GM21825 (cell line): ENCODE measurements at regions not wholly inside any gene's neighbourhood (a gene's known extent, or its start where the extent isn't known, plus 50 kb on each side); places are given as distances from the start of the nearest gene placed in this dataset.
"Not testable (repeated sequence)": the region's sequence is repeated elsewhere in the genome, so short reads cannot be mapped to it uniquely, and the experiment has no call there.

Experiments used
- ATAC-seq: cut with Tn5 transposase; IDR thresholded peaks from one replicate; pipeline ENCODE4 v1.9.1; 2021; ENCODE audit warnings: mild to moderate bottlenecking, moderate library complexity; ENCODE audit not compliant: unreplicated experiment

DNA sequence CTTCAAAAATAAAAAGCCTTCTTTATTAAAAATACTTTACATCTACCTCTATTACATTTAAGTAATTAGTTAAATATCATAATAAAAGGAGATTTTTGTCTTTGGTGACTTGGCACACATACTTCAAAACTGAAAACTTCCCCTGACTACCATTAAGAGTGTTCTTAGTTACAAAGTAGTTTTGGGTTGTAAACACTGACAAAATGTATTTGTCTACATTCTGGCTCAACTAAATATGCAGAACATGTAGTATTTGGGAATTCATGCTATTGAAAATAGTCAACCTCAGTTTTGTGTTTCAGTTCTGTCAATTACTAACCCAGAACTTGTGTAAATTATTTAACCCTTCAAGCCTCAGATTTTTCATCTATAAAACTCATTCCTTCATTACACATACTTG is 311.5 kb downstream of the RAD51AP2 start:
- no peak for ATAC-seq

DNA sequence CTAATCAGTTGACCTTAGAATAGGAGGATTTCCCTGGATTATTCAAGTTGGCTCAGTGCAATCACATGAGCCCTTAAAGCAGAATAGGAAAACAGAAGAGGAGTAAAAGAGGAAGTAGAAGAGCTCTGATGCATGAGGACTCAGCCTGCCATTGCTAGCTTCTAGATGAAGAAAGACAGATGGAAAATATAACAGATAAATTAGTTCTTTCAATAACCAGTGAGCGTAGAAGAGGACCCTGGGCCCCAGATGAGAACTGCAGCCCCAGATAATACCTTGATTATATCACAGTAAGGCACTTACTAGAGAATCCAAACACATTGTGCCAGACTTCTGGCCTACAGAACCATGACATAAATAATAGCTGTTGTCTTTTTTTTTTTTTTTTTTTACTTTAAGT is 314.0 kb downstream of the RAD51AP2 start:
- ATAC-seq: peak; percentile 42

DNA sequence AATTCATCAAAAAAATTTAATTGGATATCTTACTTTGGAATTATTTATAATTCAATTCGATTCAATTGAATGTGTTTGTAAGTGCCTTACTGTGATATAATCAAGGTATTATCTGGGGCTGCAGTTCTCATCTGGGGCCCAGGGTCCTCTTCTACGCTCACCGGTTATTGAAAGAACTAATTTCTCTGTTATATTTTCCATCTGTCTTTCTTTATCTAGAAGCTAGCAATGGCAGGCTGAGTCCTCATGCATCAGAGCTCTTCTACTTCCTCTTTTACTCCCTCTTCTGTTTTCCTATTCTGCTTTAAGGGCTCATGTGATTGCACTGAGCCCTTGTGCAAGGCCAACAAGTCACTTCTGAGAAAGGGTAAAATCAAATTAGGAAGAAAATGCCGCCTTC is 315.6 kb downstream of the RAD51AP2 start:
- ATAC-seq: peak; percentile 87

DNA sequence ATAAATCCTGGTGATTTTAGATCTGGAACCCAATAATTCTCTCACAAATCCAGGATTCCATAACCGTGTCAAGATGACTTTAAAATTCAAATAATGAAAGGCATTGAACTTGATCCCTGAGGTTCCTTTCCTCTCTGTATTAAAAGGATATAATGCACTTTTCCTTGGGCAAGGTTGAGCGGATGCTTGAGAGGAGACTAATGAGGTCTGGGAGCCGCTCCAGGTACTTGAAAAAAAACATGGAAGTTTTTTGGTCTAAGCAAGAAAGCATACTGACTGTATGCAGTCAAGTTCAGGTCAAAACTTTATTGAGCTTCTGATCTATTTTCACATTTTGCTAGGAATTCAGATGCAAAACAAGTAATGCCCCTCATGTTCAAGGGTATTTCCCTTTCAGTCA is 318.5 kb downstream of the RAD51AP2 start:
- ATAC-seq: no peak

DNA sequence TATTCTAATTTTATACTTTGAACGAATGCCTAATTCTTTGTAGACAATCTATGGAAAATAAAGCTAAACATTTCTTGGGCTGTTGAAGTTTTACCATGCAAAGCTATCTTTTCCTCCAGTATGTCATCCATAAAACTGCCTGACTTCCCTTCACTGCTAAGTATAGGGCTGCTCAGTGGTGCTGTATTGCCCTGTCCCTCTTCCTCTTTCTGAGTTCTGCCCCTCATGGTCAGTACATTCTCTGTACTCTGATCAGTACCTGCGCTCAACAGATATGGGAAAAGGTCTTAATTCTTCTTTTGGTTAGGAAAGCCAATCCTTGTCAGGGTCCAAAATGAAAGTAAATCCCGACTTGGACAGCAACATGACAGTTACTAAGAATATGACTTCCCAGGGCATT is 321.9 kb downstream of the RAD51AP2 start:
- no peak for ATAC-seq

DNA sequence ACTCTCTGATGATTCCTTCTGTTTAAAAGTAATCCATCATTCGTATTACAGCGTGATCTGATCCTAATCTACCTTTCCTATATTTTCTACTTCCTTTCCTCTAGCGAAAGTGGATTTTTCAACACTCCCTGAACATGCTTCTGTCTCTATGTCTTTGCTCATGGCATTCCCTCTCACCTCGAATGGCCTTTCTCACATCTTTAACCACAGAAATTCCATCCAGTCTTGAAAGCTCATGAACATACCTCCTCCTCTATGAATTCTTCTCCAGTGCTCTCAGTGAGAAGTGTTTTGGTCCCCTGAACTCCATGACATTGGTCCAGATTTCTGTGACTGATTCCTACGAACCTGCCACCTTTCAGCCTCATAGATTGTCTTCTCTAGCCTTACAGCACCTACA is 323.2 kb downstream of the RAD51AP2 start:
- ATAC-seq: no peak

DNA sequence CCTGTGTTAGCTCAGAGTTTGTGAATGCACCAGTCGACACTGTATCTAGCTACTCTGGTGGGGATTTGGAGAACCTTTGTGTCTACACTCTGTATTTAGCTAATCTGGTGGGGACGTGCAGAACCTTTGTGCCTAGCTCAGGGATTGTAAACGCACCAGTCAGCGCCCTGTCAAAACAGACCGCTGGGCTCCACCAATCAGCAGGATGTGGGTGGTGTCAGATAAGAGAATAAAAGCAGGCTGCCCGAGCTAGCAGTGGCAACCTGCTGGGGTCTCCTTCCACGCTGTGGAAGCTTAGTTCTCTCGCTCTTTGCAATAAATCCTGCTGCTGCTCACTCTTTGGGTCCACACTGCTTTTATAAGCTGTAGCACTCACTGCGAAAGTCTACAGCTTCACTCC is 324.2 kb downstream of the RAD51AP2 start:
- no peak for ATAC-seq

DNA sequence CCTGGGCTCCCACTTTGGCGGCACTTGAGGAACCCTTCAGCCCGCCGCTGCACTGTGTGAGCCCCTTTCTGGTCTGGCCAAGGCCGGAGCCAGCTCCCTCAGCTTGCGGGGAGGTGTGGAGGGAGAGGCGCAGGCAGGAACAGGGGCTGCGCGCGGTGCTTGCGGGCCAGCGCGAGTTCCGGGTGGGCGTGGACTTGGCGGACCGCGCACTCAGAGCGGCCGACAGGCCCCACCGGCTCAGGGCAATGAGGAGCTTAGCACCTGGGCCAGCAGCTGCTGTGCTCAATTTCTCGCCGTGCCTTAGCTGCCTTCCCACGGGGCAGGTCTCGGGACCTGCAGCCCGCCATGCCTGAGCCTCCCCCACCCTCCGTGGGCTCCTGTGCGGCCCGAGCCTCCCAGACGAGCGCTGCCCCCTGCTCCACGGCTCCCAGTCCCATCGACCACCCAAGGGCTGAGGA is 324.8 kb downstream of the RAD51AP2 start:
- ATAC-seq: not testable (repeated sequence)

DNA sequence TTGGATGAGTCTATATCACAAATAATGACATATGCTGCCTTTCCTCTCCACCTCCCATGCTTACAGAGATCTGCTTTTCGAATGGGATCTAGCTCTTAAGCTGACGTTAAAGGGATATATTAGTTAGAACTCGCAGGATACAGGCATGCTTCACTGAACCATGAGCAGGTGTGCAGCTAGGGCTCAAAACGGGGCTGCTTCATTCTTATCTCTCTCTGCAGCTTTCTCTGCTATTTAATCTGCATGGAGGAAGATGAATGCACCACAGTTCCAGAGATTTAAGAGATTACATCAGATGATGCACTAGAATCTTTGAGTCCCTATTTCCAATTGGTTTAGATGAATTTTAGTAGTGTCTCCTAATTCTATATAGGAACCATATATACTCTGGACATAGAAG is 327.0 kb downstream of the RAD51AP2 start:
- ATAC-seq: no peak

DNA sequence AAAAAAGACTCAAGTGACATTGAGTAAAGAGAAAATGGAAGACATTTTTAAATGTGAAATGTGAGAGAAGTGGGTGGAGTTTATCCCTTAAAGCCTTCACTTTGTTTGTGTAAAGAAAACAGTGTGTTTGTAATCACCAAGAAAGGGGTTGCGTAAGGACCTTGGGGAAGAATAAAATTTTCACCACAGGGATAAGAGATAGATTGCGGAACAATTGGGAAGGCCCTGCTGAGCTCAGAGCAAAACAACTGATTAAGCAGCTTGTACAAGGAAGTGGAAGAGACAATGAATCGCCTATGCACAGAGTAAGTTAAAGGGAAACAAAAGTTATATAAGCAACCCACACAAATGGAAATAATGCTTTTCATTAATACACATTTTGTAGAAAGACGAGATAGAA is 327.7 kb downstream of the RAD51AP2 start:
- no peak for ATAC-seq

DNA sequence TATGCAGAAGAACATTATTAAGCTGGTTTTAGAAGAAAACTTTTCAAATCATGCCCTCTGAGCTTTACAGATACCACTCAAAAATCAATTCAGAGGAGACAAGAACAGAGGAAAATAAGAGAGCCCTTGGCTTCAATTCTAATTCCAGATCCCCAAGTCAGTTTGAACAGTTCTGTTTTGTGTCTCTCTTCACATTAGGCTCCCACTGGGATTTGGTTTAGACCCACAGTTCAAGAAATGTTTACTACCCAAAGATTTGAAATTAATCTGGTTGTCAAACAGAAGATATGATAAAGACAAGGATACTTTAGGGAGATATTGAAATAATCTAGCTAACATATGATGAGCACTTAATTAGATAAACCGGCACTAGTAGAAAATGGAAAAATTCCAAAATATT is 329.5 kb downstream of the RAD51AP2 start:
- no peak for ATAC-seq

DNA sequence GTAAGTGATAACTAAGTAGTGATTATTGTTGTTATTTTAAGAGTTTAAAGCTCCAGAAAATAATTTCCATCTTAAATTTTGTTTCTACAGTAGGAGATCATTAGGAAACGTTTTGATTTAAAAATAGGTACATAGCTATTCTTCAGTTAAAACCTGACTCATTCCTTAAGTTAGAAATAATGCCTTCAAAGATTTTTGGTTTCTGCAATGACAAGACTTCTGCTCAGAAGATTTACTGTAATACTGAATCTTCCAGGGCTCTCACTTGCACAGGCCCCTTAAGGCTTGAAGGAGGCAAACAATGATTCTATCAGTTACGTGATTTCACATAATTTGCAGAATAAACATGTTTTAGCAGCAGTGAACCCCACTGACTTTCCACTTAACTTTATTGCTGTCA is 333.7 kb downstream of the RAD51AP2 start:
- ATAC-seq: no peak

DNA sequence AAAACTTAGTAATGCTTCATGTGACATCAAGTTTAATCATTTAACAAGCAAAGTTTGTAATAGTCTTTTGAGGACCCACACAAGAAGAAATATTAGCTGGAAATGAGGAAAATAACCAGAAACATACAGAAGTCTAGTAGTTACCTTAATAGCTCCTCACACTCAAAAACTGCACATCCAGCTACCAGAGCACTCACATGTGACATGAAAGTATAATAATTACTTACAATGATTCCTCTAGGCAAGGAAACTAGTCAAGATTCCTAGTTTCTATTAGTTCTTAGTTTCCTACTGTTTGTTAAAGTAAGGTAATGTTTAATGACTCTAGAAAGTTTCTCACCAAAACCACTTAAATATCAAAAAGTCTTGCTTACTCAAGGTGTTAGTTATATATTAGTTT is 335.8 kb downstream of the RAD51AP2 start:
- ATAC-seq: no peak

DNA sequence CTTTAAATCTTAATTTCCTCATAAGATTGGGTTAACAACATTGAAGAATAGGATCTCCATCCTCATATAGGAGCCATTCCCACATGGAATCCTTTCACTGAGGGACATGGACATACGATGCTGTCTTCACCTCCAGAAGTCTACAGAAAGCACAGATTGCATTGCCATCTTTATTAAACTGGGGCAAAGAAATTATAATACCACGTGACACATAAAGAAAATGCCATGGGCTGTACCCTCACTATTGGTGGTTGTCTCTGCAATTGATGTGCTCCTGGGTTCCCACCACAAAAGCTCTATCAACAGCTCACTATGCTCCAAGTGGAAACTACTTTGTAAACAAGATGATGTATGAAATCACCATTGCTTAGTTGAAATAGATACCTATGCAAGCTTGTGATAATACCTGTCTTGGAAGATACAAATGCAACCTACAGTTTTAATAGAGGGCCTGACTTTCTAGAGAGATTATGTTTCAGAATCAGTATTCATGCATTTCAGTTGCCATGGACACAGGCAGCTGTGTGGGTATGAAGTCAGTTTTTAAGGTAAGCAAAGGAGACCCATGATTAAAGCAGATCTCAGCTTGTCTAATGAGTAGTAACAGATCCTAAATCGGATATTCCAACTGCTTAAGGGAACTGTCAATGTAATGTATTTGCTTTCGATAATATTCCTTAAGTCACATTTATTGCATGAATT is 337.0 kb downstream of the RAD51AP2 start:
- ATAC-seq: no peak

DNA sequence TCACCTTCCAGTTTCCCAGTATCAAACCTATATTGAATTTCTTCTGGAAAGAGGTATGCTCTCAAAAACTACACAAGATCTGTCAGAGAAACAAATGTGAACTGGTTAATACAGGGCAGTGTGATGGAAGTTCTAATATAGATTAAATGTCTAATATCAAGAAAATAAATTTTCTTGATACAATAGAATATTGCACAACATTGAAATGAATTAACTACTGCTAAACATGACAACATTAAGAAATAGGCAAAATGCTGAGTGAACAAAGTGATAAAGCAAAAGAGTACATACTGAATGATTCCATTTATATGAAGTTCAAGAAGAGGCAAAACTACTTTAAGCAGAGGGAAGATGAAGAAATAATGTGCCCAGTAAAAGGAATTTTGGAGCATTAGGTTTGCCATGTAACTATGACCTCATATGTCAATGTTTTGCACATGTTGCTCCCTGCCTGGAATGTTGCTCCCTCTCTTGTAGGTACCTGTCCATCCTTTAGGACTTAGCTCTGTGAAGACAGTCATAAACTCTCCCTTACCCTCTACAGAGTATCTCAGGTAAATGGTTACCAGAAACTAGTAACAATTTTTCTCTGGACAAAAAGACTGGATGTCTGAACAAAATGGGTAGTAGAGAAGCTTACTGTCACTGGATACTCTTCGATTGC is 339.0 kb downstream of the RAD51AP2 start:
- no peak for ATAC-seq

DNA sequence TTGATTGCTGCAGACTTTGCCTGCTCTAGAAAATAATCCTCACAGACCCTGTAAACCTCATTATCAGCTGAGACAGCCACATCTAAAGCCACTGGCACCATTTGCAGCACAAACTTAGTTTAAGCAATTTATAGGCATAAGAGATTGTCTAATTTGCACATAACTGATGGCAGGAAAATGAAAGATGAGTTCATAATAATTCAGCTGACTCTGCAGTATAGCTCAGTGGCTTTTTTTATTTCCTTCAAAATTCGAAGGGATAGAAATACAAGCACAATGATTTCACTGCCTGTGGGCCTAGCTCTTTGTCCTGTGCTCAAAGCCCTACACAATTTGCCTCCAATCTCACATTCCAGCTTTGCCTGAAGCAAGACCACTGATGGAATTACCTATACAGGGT is 341.2 kb downstream of the RAD51AP2 start:
- ATAC-seq: no peak

DNA sequence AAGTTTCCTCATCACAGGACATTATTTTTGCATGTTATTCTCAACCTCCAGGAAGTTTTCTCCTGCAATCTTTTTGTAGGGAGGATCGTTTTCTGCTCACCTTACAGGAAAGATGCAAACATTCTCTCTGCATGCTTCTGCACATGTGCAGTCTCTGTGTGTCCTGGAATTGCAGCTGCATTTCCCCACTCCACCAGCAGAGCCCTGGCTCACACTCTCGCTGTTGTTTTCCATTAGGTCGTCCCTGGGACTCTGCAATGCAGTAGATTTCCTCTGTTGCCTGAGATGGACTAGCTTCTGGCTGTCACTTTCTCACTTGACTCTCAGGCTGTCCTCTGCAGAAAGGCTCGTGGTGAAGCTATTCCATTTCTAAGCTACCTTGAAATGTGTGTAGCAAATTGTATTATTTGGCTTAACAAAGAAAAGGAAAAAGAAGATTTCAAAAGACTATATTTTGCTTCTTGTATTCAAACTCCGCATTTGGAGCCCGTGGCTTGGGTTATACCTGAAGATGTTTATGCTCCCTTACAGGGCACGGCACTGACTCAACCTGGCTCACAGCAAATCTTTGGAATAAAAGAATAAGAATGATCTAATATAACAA is 346.7 kb downstream of the RAD51AP2 start:
- ATAC-seq: peak; percentile 87

DNA sequence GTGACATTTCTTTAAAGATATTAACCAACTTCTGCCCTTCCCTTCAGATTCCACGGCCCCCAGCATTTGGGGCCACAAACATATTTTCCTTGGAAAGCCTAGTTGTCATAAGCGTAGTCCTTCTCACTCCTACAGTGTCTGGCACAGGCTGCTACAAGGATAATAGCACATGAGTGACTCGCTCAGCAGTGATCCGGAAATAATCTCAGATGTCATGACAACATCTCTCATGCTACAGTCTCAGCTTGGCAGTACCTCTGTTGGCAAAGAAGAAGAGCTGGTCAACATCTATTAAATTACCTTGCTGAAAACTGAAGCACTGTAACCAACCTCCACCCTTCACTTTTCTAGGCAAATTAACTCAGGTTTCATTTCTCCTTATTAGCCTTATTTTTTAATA is 351.7 kb downstream of the RAD51AP2 start:
- no peak for ATAC-seq

DNA sequence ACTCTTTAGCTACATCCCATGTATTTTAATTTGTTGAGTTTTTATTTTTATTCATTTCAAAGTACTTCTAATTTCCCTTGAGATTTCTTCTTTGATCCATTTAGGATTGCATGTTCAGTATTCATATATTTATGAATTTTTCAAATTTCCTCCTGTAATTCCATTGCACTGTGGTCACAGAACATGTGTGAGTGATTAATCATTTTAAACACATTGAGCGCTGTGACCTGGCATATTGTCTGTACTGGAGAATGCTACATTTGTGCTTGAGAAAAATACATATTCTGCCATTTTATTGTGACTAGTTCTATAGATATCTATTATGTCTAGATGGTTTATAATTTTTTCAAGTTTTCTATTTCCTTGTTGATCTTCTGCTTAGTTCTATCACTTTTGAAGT is 353.7 kb downstream of the RAD51AP2 start:
- no peak for ATAC-seq

DNA sequence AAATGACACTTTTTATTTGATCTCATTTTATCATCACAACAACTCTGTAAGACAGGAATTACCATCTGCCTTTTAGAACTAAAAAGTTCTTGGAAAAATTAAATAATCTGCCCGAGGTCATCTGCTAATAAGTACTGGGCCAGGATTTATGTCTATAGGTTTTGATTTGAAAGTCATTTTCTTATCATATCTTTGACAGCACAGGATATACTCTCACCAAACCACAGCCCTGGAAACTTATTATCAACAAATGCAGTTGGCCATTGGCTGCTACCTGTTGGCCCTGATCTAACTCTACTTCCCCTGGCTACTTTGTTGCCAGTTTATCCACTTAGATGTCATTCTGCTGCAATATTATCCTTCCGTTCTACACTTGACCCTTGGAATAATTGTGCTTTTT is 354.6 kb downstream of the RAD51AP2 start:
- no peak for ATAC-seq

DNA sequence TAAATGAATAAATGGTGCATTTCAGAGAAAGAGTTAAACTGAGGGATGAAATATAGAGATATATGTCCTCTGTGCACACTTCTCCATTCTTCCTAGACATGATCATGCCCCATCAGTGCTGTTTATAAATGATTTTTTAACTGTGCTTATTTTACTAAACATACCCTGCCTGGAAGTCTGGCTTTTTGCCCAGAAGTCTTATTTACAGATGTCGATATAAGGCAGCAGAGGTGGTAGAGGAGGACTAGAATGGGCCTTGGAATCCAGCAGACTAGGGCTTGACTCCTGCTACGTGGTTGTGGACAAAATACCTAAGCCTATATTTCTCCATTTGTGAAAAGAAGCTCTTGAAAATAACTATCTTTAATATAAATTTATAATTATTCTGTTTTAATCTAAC is 355.5 kb downstream of the RAD51AP2 start:
- no peak for ATAC-seq

DNA sequence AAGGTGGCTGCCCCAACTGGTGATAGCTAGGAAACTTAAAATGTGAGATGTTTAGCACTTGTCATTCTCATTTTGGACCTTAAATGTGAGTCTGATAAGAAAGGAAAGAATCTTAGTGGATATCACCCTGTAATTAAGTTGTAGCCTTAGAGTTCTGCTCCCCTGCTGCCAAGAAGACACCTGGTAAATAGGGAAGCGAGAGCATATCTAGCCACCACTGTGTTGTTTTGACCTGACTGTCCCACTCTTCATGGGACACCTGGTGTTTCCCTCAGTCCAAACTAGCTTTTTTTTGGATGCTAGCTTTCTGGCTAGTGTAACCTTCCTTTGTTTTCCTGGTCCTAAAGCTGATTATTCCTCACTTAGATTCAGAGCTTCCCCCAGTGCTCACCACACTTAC is 357.6 kb downstream of the RAD51AP2 start:
- peak; percentile 80 for ATAC-seq
